HTR-8/SVneo (cell line): ENCODE measurements at regions not wholly inside any gene's neighbourhood (a gene's known extent, or its start where the extent isn't known, plus 50 kb on each side); places are given as distances from the start of the nearest gene placed in this dataset.

Experiments
- DNase-seq: peaks from one replicate; pipeline ENCODE4 v3.0.0; 2011; ENCODE audit warnings: low spot score, mixed read lengths; ENCODE audit not compliant: insufficient read length
- FAIRE-seq: peaks from 2 replicates; lab custom pipeline; 2011; peaks lifted over from hg19 to GRCh38; lab: Jason Lieb, UNC

- no peak for DNase-seq
- FAIRE-seq, result no peak
Measured at GRCh38 chr11:13905137-13905781, 57.3 kb upstream of the SPON1 start.

- FAIRE-seq, result no peak
- no peak for DNase-seq
Measured at GRCh38 chr11:13907678-13908077, 54.8 kb upstream of the SPON1 start.

GRCh38 chr11:13908535-13908934 is 54.0 kb upstream of the SPON1 start:
- DNase-seq (no peak), FAIRE-seq (no peak)
